ENCODE measurements at regions not wholly inside any gene's neighbourhood (a gene's known extent, or its start where the extent isn't known, plus 50 kb on each side); places are given as distances from the start of the nearest gene placed in this dataset.

GRCh38 chr2:216562696-216563435 lies 64.2 kb downstream of the RPL37A start:
- TF ChIP-seq POLR2A (IDR thresholded peaks at IDR 0.05) (no peak), CTCF (IDR thresholded peaks at IDR 0.05) (no peak), POLR2AphosphoS5 (IDR thresholded peaks at IDR 0.05) (no peak), EP300 (IDR thresholded peaks at IDR 0.05; ENCODE audit: low read depth) (no peak)
